Stimulated activated CD8-positive, alpha-beta memory T cell treated with anti-CD3 and anti-CD28 coated beads, Interleukin-4, amount 100 ng/mL, for 24 hours (primary cell): ENCODE measurements at regions not wholly inside any gene's neighbourhood (a gene's known extent, or its start where the extent isn't known, plus 50 kb on each side); places are given as distances from the start of the nearest gene placed in this dataset.
"Not testable (repeated sequence)": the region's sequence is repeated elsewhere in the genome, so short reads cannot be mapped to it uniquely, and the experiment has no call there.

Experiments
- DNase-seq: peaks from one replicate; pipeline ENCODE4 v3.0.0-alpha.2; 2020; ENCODE audit warnings: low read depth

- no peak for DNase-seq
Measured at GRCh38 chr2:82084679-82085392, 1780.3 kb upstream of the LRRTM1 start.

GRCh38 chr2:82075875-82076274, 1771.3 kb upstream of the LRRTM1 start:
- DNase-seq = no peak

- no peak for DNase-seq
Measured at GRCh38 chr2:82062463-82062862, 1757.9 kb upstream of the LRRTM1 start.

- DNase-seq = no peak
Measured at GRCh38 chr2:82055846-82056245, 1751.3 kb upstream of the LRRTM1 start.

- DNase-seq = no peak
Measured at GRCh38 chr2:82043867-82044266, 1739.3 kb upstream of the LRRTM1 start.

- no peak for DNase-seq
Measured at GRCh38 chr2:82027921-82028615, 1723.5 kb upstream of the LRRTM1 start.

- DNase-seq = no peak
Measured at GRCh38 chr2:82023710-82024109, 1719.2 kb upstream of the LRRTM1 start.

- DNase-seq = no peak
Measured at GRCh38 chr2:82013641-82014040, 1709.1 kb upstream of the LRRTM1 start.

- no peak for DNase-seq
Measured at GRCh38 chr2:82007071-82007664, 1702.6 kb upstream of the LRRTM1 start.

- not testable (repeated sequence) for DNase-seq
Measured at GRCh38 chr2:82005889-82006288, 1701.3 kb upstream of the LRRTM1 start.

GRCh38 chr2:82001614-82002013, 1697.1 kb upstream of the LRRTM1 start:
- no peak for DNase-seq

- DNase-seq = no peak
Measured at GRCh38 chr2:82000606-82001005, 1696.1 kb upstream of the LRRTM1 start.

GRCh38 chr2:81996332-81996731, 1691.8 kb upstream of the LRRTM1 start:
- no peak for DNase-seq

- DNase-seq = no peak
Measured at GRCh38 chr2:81991282-81991681, 1686.7 kb upstream of the LRRTM1 start.

- DNase-seq = no peak
Measured at GRCh38 chr2:81987370-81987769, 1682.8 kb upstream of the LRRTM1 start.

- no peak for DNase-seq
Measured at GRCh38 chr2:81984969-81985637, 1680.6 kb upstream of the LRRTM1 start.

- no peak for DNase-seq
Measured at GRCh38 chr2:81981585-81981984, 1677.0 kb upstream of the LRRTM1 start.

GRCh38 chr2:81979086-81979485, 1674.5 kb upstream of the LRRTM1 start:
- DNase-seq = no peak

- no peak for DNase-seq
Measured at GRCh38 chr2:81976998-81977397, 1672.4 kb upstream of the LRRTM1 start.

GRCh38 chr2:81974216-81974615, 1669.7 kb upstream of the LRRTM1 start:
- DNase-seq = no peak

- no peak for DNase-seq
Measured at GRCh38 chr2:81942876-81943275, 1638.3 kb upstream of the LRRTM1 start.

GRCh38 chr2:81942136-81942680, 1637.7 kb upstream of the LRRTM1 start:
- DNase-seq = no peak
